Nucleus accumbens (tissue), 56 donors: ENCODE measurements at regions not wholly inside any gene's neighbourhood (a gene's known extent, or its start where the extent isn't known, plus 50 kb on each side); places are given as distances from the start of the nearest gene placed in this dataset.
A peak's percentile ranks its signal among the peaks of the same experiment; 100 is the strongest.

Experiments
- DNase-seq, 56 donors: peaks; one replicate each; lab custom pipeline; 2025; lab: John Stamatoyannopoulos, UW

- no peak for DNase-seq
Measured at GRCh38 chr4:137345597-137345996, 186.7 kb downstream of the PCDH18 start.

GRCh38 chr4:137343221-137343620 is 189.1 kb downstream of the PCDH18 start:
- no peak for DNase-seq

DNA sequence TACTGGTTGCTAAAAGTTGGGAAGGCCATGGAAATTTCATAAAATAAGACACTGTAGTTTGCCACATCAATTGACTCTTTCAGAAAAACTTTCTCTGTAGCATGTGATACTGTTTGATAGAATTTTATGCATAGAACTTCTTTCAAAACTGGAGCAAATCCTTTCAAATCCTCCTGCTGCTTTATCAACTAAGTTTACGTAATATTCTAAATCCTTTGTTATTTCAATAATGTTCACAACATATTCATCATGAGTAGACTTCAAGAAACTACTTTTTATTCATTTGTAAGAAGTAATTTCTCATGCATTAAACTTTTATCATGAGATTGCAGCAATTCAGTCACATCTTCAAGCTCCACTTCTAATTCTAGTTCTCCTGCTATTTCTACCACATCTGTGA is 199.3 kb downstream of the PCDH18 start:
- no peak for DNase-seq

- DNase-seq, result no peak
Measured at GRCh38 chr4:137312257-137312656, 220.0 kb downstream of the PCDH18 start.

DNA sequence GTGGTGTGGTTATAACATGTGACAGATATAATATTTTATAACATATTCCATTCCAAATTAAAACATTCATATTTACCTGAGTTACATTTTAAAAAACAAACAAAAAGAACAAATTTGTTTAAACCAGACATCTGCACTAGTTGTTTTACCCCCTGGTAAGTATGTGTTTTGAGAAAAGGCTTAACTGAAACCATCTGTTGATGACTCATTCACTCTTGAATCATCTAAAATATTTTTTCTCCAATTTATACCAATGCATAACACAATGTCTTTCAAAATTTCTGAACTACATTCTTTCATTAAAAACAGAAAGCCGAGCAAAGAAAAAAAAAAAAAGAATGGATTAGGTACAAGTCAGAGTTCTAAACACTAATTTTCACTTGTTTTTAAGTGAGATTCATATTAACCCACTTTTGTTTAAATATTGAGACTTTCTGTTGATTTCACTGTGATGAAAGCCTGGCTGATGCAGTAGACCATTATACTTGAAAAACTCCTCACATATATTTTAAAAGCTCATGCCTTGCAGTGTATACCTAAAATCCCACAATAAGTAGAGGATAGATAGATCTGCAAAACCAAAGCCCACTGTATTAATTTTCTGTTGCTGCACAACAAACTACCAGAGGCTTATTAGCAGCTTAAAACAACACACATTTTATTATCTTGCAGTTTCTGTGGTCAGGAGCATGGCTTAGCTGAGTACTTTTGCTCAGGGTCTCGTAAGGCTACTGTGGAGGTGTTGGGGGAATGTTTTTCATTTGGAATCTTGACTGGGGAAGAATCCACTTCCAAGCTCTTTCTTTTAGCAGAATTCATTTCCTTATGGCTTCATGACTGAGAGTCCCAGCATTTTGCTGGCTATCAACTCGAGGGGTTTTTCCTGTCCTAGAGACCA is 221.5 kb downstream of the PCDH18 start:
- DNase-seq, result no peak

DNA sequence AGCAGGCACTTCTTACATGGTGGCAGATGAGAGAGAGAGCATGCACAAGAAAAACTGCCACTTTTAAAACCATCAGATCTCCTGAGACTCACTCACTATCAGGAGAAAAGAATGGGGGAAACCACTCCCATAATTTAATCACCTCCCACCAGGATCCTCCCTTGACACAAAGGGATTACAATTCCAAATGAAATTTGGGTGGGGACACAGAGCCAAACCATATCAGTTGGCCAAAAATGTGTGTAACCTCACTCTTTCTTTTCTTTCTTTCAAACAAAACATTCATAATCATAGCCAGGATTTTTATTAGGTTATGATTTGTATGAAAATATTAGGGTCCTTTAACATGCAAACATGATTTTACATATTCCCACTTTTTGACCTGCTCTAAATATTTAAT is 222.1 kb downstream of the PCDH18 start:
- no peak for DNase-seq

DNA sequence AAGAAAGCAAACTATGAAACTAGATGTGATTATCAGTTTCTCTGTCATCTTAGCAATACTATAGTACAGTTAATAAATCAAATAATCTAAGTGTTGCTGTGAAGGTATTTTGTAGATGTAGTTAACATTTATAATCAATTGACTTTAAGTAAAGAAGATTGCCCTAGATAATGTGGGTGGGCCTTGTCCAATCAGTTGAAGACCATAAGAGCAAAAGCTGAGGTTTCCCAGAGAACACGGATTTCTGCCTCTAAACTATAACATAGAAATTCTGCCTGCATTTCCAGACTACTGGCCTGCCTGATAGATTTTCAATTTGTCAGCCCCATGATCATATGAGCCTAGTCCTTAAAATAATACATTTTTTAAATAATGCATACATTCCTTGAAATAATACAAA is 222.9 kb downstream of the PCDH18 start:
- no peak for DNase-seq

DNA sequence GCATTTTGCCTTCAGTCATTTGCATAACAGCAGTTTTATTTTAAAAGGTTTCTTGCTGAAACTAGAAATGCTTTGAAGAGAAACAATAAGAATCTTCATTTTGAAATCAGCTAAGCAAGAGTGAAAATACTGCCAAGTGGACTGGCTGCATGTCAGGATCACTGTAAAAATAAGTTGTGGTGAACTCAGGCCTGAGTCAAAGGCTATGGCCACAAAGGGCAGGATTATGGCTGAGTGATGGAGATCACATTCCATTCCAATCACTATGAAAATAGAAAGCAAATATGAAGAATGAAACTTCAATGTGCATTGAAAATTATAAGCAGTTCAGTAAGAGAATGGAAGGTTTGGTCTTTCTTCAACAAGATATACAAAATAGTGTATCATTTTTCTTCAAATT is 224.5 kb downstream of the PCDH18 start:
- DNase-seq, result no peak

DNA sequence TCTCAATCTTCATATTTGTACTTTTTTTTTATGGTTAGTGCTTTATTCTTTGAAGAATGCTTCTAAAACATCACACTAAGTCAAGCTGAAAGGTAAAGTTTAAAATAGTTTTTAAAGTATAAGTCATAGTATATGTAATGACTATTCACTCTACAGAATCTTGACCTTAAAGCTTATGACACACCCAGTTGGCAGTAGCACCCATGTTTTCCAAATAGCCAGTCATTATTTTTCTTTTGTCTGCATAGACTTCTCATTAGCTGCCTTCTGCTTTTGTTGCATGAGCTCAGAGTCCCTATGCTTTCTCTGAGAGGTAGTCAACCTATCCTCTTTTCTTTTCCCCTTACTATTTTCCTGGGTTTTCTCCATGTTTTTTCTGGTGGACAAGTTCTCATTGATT is 231.5 kb downstream of the PCDH18 start:
- no peak for DNase-seq

GRCh38 chr4:137299281-137299680 is 233.0 kb downstream of the PCDH18 start:
- no peak for DNase-seq

DNA sequence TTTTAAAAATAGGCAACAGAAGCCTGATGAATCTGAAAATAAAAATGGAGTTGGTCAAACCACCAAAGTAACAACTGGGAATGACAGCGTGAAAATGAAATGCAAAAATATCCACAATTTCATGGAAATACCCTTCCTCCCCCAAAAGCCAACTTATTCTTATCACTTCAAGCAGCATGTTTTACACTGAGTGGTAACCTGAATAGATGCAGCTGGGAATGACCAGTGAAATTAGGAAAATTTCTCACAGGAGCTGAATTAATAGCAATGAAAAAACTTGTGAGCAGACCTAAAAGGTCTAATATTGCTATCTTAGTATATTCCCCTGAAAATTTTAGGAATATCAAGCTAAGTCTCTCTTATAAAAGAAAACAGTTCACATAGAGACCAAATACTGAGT is 239.0 kb downstream of the PCDH18 start:
- no peak for DNase-seq

GRCh38 chr4:137283737-137284136 is 248.6 kb downstream of the PCDH18 start:
- DNase-seq, result no peak

- DNase-seq, result no peak
Measured at GRCh38 chr4:137278431-137278830, 253.9 kb downstream of the PCDH18 start.

- no peak for DNase-seq
Measured at GRCh38 chr4:137274404-137274803, 257.9 kb downstream of the PCDH18 start.

GRCh38 chr4:137267024-137267423 is 265.3 kb downstream of the PCDH18 start:
- no peak for DNase-seq

DNA sequence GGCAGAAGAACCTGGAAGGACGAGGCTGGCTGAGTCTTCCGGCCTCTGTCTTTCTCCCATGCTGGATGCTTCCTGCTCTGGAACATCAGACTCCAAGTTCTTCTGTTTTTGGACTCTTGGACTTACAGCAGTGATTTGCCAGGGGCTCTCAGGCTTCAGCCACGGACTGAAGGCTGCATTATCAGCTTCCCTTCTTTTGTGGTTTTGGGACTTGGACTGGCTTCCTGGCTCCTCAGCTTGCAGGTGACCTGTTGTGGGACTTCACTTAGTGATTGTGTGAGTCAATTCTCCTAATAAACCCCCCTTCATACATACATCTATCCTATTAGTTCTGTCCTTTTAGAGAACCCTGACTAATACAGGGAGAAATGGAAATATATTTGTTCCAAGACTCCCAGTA is 265.8 kb downstream of the PCDH18 start:
- no peak for DNase-seq

DNA sequence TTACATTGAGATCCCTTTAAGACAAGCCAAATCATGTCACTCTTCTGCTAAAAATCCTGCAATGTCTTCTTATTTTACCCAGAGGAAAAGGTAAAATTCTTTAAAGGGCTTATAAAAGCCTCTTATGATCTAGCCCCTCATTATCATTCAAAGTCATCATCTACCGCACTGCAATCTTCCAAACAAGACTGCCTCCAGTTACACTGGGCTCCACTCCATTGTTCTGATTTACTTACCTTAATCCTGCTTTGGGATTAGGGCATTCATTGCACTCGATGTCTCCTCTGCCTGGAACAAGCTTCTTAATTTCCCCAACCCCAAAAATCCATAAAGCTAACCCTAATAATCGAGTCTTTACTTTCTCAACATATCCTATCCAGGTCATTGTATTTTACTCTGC is 269.1 kb downstream of the PCDH18 start:
- DNase-seq, result no peak

DNA sequence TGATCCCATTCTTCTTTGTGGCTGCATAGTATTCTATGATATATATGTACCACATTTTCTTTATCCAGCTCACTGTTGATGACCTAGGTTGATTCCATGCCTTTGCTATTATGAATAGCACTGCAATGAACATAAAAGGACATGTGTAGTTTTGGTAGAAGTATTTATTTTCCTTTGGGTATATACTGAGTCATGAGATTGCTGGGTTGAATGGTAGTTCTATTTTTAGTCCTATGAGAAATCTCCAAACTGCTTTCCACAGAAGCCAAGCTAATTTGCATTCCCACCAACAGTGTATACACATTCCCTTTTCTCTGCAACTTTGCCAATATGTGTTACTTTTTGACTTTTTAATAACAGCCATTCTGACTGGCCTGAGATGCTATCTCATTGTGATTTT is 278.3 kb downstream of the PCDH18 start:
- no peak for DNase-seq

GRCh38 chr4:137249112-137249511 is 283.2 kb downstream of the PCDH18 start:
- no peak for DNase-seq

DNA sequence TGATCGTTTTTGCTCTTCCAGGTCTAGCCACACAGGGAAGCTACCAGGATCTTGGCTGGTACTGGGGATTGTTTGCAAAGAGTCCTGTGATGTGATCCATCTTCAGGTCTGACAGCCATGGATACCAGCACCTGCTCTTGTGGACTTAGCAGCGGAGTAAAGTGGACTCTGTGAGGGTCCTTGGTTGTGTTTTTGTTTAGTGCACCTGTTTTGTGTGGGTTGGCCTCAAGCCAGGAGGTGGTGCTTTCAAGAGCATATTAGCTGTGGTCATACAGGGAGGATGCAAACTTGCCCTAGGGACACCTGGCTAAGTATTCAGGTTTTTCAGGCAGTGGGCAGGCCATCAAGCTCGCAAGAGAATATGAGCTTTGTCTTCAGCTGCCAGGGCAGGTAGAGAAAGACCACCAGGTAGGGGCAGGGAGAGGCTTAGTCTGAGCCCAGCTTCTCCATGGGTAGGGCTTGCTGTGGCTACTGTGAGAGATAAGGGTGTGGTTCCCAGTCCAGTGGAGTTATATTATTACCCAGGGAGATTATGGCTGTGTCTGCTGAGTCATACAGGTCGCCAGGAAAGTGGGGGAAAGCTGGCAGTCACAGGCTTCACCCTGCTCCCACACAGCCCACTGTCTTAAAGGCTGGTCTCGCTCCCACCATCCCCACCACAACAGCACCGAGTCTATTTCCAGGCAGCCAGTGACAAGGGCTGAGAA is 293.7 kb downstream of the PCDH18 start:
- peak in 1 of 56 donors; percentile 0 for DNase-seq

DNA sequence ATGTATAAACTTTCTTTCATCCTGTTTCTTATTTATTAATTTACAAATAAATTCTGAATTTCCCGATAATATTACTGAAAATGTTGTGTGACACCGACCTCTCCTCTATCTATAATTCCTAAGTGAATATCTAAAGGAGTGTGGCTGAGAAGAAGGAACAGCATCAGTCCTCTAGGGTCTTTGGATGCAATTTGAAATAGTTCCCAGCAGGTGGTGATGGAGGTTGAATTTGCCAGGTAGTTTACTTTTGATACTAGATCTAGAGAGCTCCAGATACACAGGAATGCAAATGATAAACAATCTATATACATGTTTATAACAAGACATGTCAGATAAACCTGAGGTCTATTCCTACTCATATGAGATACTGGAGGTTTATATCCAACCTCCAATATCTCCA is 305.4 kb downstream of the PCDH18 start:
- no peak for DNase-seq

GRCh38 chr4:137226221-137226620 is 306.1 kb downstream of the PCDH18 start:
- DNase-seq, result no peak
